Activated naive CD8-positive, alpha-beta T cell treated with anti-CD3 and anti-CD28 coated beads, Interleukin-2, amount 50 U/mL, for 16 hours (primary cell): ENCODE measurements at regions not wholly inside any gene's neighbourhood (a gene's known extent, or its start where the extent isn't known, plus 50 kb on each side); places are given as distances from the start of the nearest gene placed in this dataset.
"Not testable (repeated sequence)": the region's sequence is repeated elsewhere in the genome, so short reads cannot be mapped to it uniquely, and the experiment has no call there.

Experiments used
- DNase-seq: peaks from one replicate; pipeline ENCODE4 v3.0.0-alpha.2; 2020; ENCODE audit warnings: low read depth, low spot score

GRCh38 chr2:84217456-84217855, 241.6 kb downstream of the SUCLG1 start:
- DNase-seq, result no peak

DNA sequence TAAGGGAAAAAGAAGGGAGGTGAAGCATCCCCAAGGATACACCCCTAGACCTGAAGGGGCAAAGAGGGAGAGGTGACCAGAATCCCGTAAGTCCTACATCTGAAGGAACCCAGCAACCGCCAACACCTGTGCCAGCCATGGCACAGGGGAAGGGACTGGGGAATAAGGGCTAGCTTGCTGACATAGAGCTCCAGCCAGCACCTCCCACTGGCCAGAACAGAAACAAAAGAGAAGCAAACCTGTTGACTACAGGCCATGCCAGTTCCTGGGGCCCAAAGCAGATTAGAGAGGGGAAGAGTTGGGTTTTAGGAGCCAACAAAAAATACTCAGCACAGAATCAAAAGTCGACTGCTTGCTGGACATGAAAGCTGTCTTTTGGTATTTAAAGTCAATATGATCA, 244.6 kb downstream of the SUCLG1 start:
- no peak for DNase-seq

DNA sequence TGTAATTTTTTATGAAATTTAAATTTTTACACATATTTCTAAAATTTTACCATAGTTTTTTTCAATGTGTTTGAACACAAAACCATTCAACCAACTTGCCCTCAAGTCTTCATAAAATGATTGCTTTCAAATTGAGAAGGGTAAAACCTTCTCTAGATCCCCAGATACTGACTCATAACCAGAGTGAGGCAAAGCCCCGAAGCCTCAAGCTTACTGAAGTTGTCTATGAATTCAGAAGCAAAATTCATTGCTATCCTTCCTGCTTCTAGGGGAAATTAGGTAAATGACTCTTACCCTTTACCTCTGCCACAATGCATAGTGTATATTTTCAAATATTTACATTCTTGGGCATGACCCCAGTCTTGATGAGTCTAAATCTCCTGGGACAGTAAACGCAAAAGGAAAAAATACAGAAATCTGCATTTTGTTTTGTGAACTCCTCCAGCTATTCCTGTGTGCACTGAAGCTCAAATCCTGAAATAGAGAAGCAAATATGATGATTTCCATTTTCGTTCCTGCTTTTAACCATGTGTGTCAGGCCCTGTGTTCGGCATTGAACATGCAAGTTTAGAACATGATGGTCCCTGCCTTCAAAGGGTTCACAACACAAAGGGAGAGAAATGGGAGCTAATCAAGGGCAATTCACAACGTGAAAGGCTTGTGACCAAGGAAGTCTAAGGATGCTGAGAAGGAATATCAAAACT, 246.3 kb downstream of the SUCLG1 start:
- DNase-seq, result no peak

- DNase-seq, result no peak
These were observed 249.1 kb downstream of the SUCLG1 start for GRCh38 chr2:84209941-84210340.

DNA sequence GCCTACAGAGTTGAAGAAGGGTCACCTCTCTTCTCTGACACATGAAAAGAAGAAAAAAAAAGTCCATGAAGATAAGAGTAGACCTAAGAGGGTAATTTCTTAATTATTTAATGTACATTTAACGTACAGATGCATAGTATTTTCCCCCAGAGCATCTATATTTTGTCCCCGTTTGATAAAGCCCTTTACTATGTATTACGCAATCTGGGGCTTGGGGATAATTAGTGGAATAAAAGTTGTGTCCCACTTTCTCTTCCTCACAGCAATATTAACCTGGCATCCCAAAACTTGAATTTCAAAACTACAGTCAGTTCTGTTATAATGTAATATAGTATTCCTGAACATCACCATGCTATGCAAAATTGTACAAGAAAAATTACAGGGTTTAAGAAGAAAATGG, 254.1 kb downstream of the SUCLG1 start:
- no peak for DNase-seq

GRCh38 chr2:84202166-84202565, 256.9 kb downstream of the SUCLG1 start:
- DNase-seq, result no peak

- DNase-seq, result no peak
These were observed 257.9 kb downstream of the SUCLG1 start for GRCh38 chr2:84201158-84201557.

GRCh38 chr2:84197901-84198300, 261.2 kb downstream of the SUCLG1 start:
- no peak for DNase-seq

DNA sequence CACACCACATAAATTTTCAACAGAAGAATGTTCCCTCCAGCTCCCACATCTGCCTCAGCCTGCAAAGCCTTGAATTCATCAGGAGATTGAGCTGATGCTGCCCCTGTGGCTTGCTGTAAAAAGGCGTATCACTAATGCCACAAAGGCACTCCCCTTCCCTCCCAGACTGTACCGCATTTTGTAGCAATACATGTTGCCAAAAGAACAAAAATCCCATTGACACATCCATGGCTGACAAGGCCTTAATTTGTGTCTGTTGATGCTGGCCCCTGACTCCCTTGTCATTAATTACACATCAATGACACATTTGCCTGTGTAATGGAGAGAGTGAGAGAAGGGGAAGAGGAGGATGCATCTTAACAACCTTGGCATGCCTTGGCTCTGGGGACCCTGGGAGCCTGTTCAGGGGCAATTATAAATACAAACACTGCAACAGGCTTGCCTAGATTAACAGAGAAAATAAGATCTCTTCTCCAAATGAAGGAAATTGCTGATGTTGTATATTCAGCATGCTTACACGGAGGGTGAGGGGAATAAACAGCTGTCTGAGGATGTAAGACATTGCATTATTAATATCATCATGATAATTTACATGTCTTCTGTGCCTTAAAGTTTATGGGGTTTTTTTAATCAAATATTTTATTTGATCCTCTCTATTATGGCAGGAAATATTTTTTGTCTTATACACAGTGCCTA, 264.0 kb downstream of the SUCLG1 start:
- no peak for DNase-seq

DNA sequence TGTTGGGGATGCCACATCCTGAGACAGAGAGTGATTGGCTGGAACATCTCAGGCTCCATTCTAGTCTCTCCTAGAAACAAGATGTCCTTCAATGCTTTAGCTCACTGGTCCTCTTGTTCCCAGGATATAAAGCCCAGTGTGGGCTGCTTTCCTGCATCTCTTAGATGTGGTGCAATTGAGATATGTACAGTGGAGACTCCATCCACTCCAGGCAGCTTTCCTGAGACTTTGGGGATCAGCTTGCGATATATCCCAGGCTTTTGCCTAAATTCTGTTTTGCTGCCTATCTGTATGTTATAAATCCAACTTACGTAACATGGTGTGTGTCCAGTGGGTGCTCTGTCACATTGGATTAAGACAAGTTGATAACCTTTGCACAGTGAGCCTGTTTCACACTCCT, 264.9 kb downstream of the SUCLG1 start:
- no peak for DNase-seq

GRCh38 chr2:84187258-84187657, 271.8 kb downstream of the SUCLG1 start:
- no peak for DNase-seq

DNA sequence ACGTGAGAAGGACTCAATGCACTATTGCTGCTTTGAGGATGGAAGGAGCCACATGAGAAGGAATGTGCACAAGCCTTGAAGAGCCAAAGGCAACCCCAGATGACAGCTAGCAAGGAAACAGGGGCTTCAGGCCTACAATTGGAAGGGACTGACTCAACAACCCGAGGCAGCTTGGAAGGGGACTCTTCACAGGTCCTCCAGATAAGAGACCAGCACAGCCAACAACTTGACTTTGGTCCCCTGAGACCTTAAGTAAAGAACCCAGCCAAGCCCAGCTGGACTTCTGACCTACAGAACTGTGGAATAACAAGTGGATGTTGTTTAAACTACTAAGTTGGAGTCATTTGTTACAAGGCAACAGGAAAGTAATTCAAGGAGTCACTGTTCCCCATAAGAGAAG, 277.2 kb downstream of the SUCLG1 start:
- DNase-seq, result no peak

- DNase-seq, result no peak
These were observed 281.3 kb downstream of the SUCLG1 start for GRCh38 chr2:84177733-84178132.

DNA sequence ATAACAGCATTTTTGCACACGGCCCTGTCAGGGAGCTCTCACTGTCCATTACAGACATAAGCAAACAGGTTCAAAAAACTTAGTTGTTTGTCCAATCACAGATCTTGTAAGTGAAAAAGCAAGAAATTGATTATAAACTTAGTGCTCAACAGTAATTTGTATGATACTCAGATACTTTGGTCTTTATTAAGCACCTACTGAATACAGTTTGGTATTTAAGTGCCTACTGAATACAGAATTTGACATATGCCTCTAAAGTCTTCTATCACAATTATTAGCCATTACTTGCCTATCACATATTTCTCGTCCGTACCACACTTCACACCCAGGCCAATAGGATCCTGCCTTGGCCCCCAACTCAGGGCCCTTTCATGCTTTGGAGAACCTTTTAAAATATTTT, 283.1 kb downstream of the SUCLG1 start:
- no peak for DNase-seq

GRCh38 chr2:84175340-84175739, 283.7 kb downstream of the SUCLG1 start:
- no peak for DNase-seq

DNA sequence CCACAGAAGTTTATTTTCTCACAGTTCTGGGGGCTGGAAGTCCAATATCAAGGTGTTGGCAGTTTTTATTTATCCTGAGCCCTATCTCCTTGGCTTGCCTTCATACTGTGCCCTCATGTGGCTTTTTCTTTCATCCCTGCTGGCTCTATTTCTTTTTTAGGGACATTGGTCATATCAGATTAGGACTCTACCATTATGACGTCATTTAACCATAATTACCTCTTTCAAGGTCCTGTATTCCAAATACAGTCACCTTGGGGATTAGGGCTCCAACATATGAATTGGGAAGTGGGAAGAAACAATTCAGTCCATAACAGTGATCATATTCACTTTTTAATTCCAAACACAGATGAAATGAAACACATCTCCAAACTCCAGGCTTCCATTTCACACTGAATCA, 286.0 kb downstream of the SUCLG1 start:
- DNase-seq, result no peak

- no peak for DNase-seq
These were observed 288.1 kb downstream of the SUCLG1 start for GRCh38 chr2:84170979-84171378.

GRCh38 chr2:84169871-84170270, 289.2 kb downstream of the SUCLG1 start:
- DNase-seq, result no peak

GRCh38 chr2:84168552-84168951, 290.5 kb downstream of the SUCLG1 start:
- not testable (repeated sequence) for DNase-seq

DNA sequence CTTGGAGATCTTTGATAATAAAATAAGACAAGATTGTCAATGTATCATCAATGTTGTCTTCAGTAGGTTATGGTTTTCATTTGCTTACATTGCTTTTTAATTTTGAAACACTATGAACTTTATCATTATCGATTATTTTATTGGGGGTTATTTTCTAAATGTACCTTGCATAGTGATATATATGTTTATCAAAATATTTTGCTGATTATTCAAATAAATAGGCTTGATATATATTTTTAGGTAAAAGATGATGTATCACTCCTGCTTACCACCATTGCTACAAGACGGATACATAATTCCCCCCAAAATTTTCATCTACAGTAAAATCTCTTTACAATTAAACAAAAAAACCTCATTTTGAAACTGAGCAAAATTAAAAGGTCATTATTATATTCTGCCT, 293.8 kb downstream of the SUCLG1 start:
- no peak for DNase-seq

DNA sequence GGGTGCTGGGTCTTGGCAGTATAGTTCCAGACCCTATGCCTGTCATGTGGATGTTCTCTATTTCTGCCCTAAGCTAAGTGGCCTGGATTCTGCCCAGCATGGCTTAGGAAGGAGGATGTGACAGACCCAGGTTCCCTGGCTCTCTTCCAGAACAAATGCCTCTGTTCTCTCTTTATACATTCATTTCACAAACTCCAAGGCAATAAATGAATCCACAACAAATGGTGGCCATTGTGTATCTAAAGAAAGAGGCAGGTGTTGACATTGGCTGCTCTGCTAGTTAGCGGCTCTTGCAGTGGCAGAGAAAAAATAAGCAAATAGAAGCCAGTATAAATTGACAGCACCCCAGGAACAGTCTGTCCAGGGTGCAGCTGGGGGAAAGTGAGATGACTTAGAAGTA, 298.6 kb downstream of the SUCLG1 start:
- no peak for DNase-seq

DNA sequence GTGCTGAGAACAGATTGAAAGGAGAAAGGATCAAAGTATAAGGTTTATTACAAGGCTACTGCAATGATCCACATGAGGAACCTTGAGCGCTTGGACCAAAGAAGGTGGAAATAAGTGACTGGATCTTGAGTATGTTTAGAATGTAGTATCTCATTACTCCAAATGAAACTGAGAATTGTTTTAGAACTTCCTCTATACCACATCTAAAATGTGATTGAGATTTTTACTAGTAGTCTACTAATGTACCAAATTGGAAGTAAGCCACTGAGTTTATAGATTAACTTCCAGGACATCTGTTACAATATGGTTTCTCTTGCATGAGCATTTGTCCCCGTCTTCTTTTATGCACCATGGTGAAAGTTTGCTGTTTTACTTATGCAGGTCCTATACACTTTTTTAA, 300.5 kb downstream of the SUCLG1 start:
- DNase-seq, result no peak

DNA sequence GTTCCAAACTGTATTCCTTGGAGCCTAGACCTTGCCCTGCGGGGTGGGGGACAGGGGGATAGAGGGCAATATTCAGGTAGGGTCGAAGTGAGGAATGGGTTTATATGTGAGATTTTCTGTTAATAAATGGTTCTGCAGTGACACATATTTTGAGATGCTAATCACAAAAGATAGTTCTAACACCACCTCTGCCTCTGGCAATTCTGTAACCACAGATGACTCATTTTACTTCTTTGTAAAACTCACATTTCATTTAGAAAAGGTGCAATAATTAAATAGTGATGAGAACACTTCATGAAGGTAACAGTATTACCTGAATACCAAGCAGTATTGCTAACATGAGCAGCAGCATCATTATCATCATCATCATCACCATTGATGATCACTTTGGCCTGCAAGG, 306.6 kb downstream of the SUCLG1 start:
- DNase-seq, result no peak

GRCh38 chr2:84144345-84144744, 314.7 kb downstream of the SUCLG1 start:
- no peak for DNase-seq
